Activated CD8-positive, alpha-beta T cell treated with anti-CD3 and anti-CD28 coated beads, Interleukin-2, amount 10 ng/mL, durations not matched to agents 7 days and 5 days (primary cell): ENCODE measurements at regions not wholly inside any gene's neighbourhood (a gene's known extent, or its start where the extent isn't known, plus 50 kb on each side); places are given as distances from the start of the nearest gene placed in this dataset.

ENCODE experiments used
- ATAC-seq: fragments of 150-1000 bp; cut with Tn5 transposase; one replicate; pipeline ENCODE4 v1.10.0; 2021; ENCODE audit warnings: moderate library complexity
- CTCF ChIA-PET: fragments of 350-600 bp; sonication (Branson Sonifier 250); formaldehyde crosslinking; loops from one replicate; lab custom pipeline; 2021; ENCODE audit warnings: antibody characterized with exemption; lab: Charles Lee
- POLR2A ChIA-PET: fragments of 350-600 bp; sonication (Branson Sonifier 250); formaldehyde crosslinking; loops from one replicate; lab custom pipeline; 2021; ENCODE audit warnings: antibody characterized with exemption; lab: Charles Lee
- DNase-seq: peaks from one replicate; pipeline ENCODE4 v3.0.0-alpha.2; 2020
- H3K27ac Mint-ChIP-seq: one replicate; pipeline ENCODE4 v1.8.0; 2021; ENCODE audit warnings: mild to moderate bottlenecking, mixed read lengths
- H3K27me3 Mint-ChIP-seq: one replicate; pipeline ENCODE4 v1.8.0; 2021; ENCODE audit warnings: low read depth, mixed read lengths
- H3K36me3 Mint-ChIP-seq: one replicate; pipeline ENCODE4 v1.8.0; 2021; ENCODE audit warnings: low read depth, mixed read lengths
- H3K4me1 Mint-ChIP-seq: one replicate; pipeline ENCODE4 v1.8.0; 2021; ENCODE audit warnings: low read depth, mixed read lengths
- H3K4me3 Mint-ChIP-seq: one replicate; pipeline ENCODE4 v1.8.0; 2021; ENCODE audit warnings: mild to moderate bottlenecking, mixed read lengths
- H3K9me3 Mint-ChIP-seq: one replicate; pipeline ENCODE4 v1.8.0; 2022; ENCODE audit warnings: mixed read lengths; ENCODE audit not compliant: insufficient read depth

DNA sequence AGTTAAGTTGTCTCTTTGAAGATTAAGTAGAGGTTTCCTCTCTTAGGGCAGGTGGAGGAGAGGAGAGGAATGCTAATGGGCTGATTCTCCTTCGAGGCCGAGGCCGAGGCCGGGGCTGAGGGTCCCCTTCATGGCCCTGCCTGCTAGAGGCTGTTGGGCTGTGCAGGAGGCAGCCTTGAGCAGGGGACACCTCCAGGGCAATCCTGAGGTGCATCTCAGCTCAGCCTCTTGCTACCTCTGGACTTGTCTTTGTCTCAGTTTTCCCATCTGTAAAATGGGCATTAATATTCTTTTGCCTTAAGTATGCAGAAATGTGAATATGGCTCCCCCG, 97.7 kb upstream of the PRR20G start:
- DNase-seq (no peak), ATAC-seq (no peak)
- Mint-ChIP-seq H3K27ac (no peak overlapping the region), H3K4me1 (no peaks in the 10 kb centered on the region), H3K4me3 (no peak overlapping the region), H3K27me3 (no peaks in the 10 kb centered on the region), H3K36me3 (no peaks in the 10 kb centered on the region), H3K9me3 (peaks cover 3% of the 10 kb centered on the region)
- CTCF ChIA-PET = no interaction called here
- POLR2A ChIA-PET = no interaction called here

GRCh38 chr3:127384717-127385539, 97.1 kb upstream of the PRR20G start:
- ChIA-PET POLR2A (no interaction called here), CTCF (no interaction called here)
- H3K36me3 Mint-ChIP-seq = no peaks in the 10 kb centered on the region
- no peak for DNase-seq
- ATAC-seq = no peak
- peaks cover 3% of the 10 kb centered on the region for H3K9me3 Mint-ChIP-seq
- no peak overlapping the region for H3K27ac Mint-ChIP-seq
- no peaks in the 10 kb centered on the region for H3K27me3 Mint-ChIP-seq
- H3K4me1 Mint-ChIP-seq = no peaks in the 10 kb centered on the region
- no peak overlapping the region for H3K4me3 Mint-ChIP-seq

DNA sequence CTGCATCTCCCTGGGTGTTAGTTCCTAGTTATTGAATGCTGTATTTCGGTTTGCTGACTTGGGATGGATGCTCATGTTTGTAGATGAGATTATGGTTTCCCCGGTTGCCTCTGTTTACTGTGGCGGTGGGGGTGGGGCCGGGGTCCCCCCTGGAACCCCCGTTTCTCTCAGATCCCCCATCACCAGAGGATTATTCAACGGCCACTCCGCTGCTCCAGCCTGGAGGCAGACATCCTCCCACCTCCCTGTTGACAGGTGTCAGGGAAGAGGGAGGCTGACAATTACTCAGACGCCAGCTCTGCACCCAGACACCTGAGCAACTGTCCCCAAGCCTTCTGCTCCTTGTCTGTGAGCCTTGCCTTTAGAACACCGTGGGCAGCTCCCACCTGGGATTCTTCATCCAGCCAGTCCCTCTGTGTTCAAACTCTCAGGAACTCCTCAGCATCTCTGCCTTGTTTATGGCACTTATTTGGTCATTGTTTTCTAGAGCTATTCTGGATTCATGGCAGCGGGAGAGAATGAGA, 95.9 kb upstream of the PRR20G start:
- H3K4me3 Mint-ChIP-seq = no peak overlapping the region
- DNase-seq = no peak
- ChIA-PET CTCF (no interaction called here), POLR2A (no interaction called here)
- H3K36me3 Mint-ChIP-seq = no peaks in the 10 kb centered on the region
- no peaks in the 10 kb centered on the region for H3K27me3 Mint-ChIP-seq
- no peaks in the 10 kb centered on the region for H3K4me1 Mint-ChIP-seq
- peaks cover 3% of the 10 kb centered on the region for H3K9me3 Mint-ChIP-seq
- H3K27ac Mint-ChIP-seq = no peak overlapping the region
- no peak for ATAC-seq

DNA sequence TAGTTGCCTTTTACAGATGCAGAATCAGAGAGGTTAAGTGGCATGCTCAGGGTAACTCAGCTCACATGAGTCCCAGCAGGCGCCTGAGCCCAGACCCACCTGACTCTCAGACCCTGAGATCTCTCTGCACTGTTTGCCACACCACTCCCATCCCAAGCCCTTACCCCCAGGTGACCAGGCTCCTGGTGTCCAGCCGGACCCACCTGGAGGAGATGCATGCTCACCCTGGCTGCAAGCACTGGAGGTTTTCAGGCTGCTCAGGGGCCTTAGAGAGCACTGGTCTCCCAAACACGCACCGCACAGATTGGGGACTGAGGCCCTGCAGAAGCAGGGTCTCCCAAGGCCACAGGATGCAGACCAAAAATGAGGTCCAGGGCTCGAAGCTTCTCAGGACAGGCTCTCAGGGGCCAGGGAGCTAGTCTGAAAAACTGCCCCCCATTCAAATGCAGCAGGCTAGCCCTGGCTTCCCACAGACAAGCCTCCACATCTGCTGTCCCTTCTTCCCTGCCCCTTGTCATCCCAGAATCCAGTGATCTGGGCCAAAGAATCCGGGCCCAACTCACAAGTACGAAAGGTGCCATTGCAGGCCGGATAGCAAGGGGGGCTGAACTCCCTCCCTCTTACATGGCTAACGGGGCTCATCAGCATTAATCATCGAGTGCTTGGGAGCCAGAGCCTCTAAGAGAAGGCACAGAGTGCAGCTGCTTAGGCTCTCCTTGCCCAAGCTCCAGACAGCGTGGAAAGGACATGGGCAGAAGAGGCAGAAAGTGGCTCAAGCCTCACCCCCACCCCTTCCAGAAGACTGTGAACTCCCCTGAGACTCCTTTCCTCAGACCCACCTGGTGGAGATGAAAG, 90.2 kb upstream of the PRR20G start:
- ChIA-PET POLR2A (no interaction called here), CTCF (no interaction called here)
- ATAC-seq (no peak), DNase-seq (no peak)
- Mint-ChIP-seq H3K4me3 (no peak overlapping the region), H3K36me3 (no peaks in the 10 kb centered on the region), H3K9me3 (peaks cover 3% of the 10 kb centered on the region), H3K4me1 (no peaks in the 10 kb centered on the region), H3K27me3 (no peaks in the 10 kb centered on the region), H3K27ac (no peak overlapping the region)

GRCh38 chr3:127375151-127375930, 87.5 kb upstream of the PRR20G start:
- DNase-seq = no peak
- no peaks in the 10 kb centered on the region for H3K36me3 Mint-ChIP-seq
- H3K27me3 Mint-ChIP-seq = no peaks in the 10 kb centered on the region
- CTCF ChIA-PET = no interaction called here
- no peak for ATAC-seq
- H3K4me1 Mint-ChIP-seq = no peaks in the 10 kb centered on the region
- no peak overlapping the region for H3K27ac Mint-ChIP-seq
- H3K9me3 Mint-ChIP-seq = no peaks in the 10 kb centered on the region
- POLR2A ChIA-PET = no interaction called here
- no peak overlapping the region for H3K4me3 Mint-ChIP-seq

DNA sequence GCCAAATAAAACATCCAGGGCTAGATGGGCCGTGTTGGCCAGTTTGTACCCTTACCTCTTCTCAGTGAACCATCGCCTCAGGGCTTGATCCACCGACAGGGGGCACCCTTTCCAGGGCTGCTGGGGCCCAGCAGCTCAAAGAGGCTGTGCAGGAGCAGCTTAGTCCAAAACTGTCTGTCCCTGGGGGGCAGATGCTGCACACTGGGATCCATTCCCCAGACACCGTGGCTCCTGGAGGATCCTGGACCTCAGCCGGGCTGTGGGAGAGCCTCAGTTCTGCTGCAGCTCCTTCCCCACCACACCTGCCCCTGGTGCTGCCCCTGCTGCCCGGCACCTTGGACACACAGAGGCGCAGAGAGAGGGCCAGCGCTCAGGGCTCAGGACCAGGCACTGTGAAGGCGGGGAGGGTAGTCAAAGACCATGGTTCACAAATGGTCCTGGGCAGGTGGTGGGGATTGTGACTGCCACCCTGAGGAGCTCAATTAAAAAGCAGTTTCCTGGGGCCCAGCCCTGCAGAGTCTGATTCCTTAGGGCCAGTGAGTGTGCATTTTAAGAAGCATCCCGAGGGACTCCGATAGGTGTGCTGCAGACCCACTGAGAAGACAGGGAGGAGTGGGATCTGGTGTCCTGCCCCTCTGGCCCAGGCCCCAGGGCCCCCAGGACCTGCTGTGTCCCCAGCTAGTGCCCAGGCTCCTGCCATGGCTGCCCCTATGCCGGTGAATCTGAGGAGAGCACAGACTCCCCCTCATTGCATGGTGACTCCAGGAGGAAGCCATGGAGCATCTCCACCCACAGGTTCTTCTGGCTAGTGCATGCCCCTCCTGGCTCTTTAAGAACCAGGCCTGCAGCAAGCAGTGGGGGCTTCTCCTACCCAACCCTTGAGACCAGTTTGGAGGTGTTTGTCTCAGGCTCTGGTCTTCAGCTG, 86.5 kb upstream of the PRR20G start:
- CTCF ChIA-PET = interaction anchor here (0.8 to 1.5 kb wide), 4 partner anchors 81 to 623 kb away, joined by 3 to 4 read pairs (median 4); no protein-coding TSS in a partner anchor
- Mint-ChIP-seq H3K27ac (no peak overlapping the region), H3K4me3 (no peak overlapping the region), H3K27me3 (no peaks in the 10 kb centered on the region), H3K9me3 (no peaks in the 10 kb centered on the region), H3K4me1 (no peaks in the 10 kb centered on the region), H3K36me3 (no peaks in the 10 kb centered on the region)
- DNase-seq (peak; percentile 30), ATAC-seq (no peak)
- POLR2A ChIA-PET = no interaction called here

DNA sequence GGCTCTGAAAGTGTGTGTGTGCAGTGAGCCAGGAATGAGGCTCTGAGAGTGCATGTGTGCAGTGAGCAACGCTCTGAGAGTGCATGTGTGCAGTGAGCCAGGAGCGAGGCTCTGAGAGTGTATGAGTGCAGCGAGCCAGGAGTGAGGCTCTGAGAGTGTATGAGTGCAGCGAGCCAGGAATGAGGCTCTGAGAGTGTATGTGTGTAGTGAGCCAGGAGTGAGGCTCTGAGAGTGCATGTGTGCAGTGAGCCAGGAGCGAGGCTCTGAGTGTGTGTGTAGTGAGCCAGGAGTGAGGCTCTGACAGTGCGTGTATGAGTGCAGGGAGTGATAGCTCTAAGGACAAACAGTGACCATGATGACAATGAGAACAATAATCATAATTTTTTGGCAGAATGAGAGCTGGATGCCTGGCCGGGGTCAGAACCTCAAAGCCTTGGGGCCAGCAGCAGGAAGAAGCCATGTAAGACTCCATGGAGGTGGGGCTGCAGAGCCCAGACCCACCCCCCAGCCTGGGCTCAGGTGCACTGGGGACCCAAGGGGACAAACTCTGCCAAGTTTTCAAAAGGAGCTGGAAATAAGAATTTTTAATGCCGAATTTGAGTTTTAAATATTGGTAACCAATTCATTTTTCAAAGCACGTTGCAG, 85.7 kb upstream of the PRR20G start:
- Mint-ChIP-seq H3K27me3 (no peaks in the 10 kb centered on the region), H3K4me3 (no peak overlapping the region), H3K4me1 (no peaks in the 10 kb centered on the region), H3K36me3 (no peaks in the 10 kb centered on the region), H3K27ac (no peak overlapping the region), H3K9me3 (no peaks in the 10 kb centered on the region)
- ChIA-PET CTCF (interaction anchor here (0.8 to 1.5 kb wide), 3 partner anchors 171 to 622 kb away, joined by 3 to 4 read pairs (median 3); no protein-coding TSS in a partner anchor), POLR2A (no interaction called here)
- ATAC-seq = no peak
- no peak for DNase-seq

GRCh38 chr3:127371846-127372245, 84.0 kb upstream of the PRR20G start:
- ChIA-PET POLR2A (no interaction called here), CTCF (no interaction called here)
- Mint-ChIP-seq H3K36me3 (no peaks in the 10 kb centered on the region), H3K9me3 (no peaks in the 10 kb centered on the region), H3K27me3 (no peaks in the 10 kb centered on the region), H3K27ac (no peak overlapping the region), H3K4me3 (no peak overlapping the region), H3K4me1 (no peaks in the 10 kb centered on the region)
- ATAC-seq (no peak), DNase-seq (no peak)

GRCh38 chr3:127371334-127371733, 83.5 kb upstream of the PRR20G start:
- no peak overlapping the region for H3K27ac Mint-ChIP-seq
- H3K4me1 Mint-ChIP-seq = no peaks in the 10 kb centered on the region
- H3K9me3 Mint-ChIP-seq = no peaks in the 10 kb centered on the region
- H3K36me3 Mint-ChIP-seq = no peaks in the 10 kb centered on the region
- ChIA-PET POLR2A (no interaction called here), CTCF (no interaction called here)
- peaks cover 2% of the 10 kb centered on the region for H3K27me3 Mint-ChIP-seq
- no peak overlapping the region for H3K4me3 Mint-ChIP-seq
- ATAC-seq (no peak), DNase-seq (no peak)

- POLR2A ChIA-PET = no interaction called here
- no peaks in the 10 kb centered on the region for H3K9me3 Mint-ChIP-seq
Measured at GRCh38 chr3:127370906-127371305, 83.1 kb upstream of the PRR20G start.

More at GRCh38 chr3:127370906-127371305, 83.1 kb upstream of the PRR20G start:
- Mint-ChIP-seq H3K27ac (no peak overlapping the region), H3K27me3 (peaks cover 3% of the 10 kb centered on the region), H3K4me1 (no peaks in the 10 kb centered on the region), H3K36me3 (no peaks in the 10 kb centered on the region), H3K4me3 (no peak overlapping the region)
- DNase-seq (no peak), ATAC-seq (no peak)
- CTCF ChIA-PET = no interaction called here
